GM18498 (cell line): ENCODE measurements at regions not wholly inside any gene's neighbourhood (a gene's known extent, or its start where the extent isn't known, plus 50 kb on each side); places are given as distances from the start of the nearest gene placed in this dataset.

Experiments used
- ATAC-seq: cut with Tn5 transposase; IDR thresholded peaks from one replicate; pipeline ENCODE4 v1.9.1; 2021; ENCODE audit warnings: mild to moderate bottlenecking, moderate library complexity; ENCODE audit not compliant: unreplicated experiment

DNA sequence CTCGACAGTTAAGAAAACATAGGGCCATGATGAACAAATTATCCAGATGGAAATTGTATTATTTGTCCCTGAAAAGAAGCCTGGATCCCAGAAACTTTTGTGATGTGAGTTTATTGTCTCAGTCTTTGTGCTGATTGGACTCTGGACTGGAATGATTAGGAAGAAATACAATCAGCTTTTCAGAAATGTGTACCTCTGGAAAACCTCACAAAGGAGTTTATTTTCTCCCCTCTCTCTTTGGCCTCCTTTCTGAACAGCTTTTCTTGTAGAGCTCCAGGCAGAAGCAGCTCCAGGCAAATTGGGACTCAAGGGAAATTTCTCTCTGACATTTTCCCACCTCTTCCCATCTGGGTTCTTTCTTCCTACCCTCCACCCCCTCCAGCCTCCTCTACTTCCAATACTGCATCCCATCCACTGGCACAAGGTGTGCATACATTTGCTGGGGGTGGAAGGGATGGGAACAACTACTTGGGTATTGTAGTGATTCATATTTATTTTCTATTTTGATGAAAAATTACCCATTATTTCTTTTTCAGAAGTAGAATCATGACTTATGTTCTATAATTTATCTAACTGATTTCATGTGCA lies 119.7 kb downstream of the CD47 start:
- no peak for ATAC-seq

DNA sequence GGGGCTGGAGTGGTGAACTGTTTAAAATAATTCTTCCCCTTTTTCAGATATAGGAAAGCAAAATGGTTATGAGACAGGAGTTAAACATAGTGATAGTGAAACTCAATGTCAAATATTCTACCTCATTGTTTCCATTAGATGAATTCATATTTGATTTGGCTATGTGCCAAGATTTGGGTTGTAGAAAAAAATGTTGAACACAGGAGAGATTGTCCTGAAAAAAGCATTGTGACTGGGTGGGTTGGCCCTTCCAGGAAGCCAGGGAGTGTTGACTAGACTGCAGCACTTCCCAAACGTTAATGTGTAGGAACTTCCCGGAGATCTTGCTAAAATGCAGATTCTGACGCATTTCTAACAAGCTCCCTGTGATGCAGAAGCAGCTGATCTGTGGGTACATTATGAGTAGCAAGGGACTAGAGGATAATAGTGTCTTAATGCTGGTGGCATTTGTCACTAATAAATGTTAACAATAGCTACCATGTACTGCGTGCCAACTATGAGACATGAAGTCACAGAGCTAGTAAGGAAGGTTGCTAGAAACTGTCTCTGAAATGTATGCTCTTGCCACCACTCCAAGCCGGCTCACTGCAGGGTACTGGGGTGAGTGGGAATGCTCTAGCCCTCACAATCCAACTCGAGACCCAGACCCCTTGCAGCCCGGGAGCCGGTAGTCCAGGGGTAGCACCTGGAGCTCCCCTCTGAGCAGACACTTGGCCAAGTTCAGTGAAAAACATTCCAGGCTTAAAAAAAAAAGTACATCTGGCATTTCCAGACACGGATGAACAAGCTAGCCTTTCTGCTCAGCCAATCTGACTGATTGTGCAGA lies 120.6 kb downstream of the CD47 start:
- ATAC-seq = no peak

DNA sequence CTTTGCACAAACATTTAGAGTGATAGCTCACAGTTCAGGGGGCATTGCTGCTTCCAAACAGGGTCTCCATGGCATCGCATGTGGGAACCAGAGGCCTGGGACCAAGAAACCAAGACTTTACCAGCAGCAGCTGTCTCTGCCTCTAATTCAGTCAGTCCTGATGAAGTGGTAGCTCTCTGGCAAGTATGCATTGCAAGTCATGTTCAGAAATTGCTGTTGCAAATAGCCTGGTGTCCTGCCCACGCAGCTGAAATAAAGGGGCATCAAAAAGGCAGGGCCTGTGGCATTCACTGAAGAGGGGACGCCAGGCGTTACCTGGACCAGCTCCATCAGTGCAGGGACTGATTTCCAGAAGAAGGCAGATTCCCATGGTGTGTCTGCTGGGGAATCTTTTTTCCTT lies 121.3 kb downstream of the CD47 start:
- no peak for ATAC-seq

DNA sequence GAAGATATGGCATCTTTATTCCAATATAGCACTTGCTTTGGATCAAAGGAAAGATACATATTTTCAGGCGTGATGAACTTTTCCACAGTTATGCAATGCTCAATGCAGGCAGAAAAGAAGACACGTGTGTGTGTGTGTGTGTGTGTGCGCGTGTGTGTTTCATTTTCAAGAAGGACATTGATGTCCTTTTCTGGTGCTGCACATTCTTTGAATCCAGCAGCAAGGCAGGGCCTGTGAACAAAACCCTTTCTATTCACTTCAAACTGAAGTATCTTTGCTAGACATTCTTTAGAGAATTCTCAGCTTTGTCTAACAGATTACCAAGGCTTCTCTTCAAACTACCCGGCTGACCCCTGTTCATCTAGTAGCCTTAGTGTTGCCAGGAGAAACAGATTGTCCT lies 124.6 kb downstream of the CD47 start:
- ATAC-seq = no peak

DNA sequence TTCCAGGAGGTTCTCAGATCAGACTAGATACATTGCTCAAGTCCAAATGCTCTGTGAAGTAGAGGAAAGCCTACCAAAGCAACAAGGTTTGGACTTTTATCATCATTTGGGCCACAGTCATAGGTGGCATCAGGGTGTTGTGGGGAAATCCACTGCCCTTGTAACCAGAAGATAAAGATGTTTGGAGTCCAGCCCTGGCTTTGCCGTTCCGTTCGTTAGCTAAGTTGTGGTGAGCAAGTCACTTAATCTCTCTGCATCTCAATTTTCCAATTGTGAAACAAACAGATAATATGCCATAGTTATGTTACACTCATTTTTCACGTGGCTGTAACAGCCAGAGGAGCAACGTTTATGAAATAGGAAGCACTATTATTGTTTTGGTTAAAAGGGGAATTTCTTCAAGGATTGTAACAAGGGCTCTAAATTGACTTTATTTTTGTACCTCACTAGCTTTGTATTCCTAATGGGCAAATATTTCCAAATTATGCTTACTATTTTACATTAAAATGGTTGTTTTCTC lies 125.6 kb downstream of the CD47 start:
- no peak for ATAC-seq

DNA sequence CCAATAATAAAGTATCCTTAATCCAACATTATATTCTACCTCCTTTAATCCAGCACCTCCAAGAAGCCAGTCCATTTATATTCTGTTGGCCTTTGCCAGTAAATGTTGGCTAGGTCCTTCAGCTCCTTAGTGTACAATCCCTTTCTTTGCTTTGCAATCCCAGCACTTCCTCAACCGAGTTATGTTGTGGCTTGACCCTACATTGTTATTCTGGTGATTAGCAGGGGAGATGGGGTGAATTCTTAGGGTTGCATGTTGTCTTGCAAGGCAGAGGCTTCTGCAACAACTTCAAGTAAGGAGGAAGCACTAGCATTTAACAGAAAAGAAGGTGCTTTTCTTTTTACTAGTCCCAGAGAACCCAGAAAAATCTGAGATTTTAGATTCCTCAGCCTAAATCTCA lies 127.2 kb downstream of the CD47 start:
- no peak for ATAC-seq

DNA sequence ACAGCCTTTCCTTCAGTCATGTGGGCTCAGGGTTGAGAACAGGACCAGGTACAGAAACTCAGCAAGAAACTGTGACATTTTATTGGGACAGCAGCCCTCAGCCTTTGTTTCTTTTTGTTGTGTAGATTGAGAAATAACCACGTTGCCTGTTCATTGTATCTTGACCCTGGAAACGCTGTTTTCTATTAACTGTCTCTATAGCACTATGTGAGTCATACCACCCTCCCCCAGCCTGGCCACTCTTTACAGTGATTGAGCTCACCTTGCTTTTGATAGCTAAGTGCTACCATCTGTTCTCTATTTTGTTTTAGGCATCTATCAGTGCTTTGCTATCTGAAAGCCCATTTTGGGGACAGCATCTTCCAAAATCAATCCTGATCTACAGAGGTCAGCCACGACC lies 127.9 kb downstream of the CD47 start:
- ATAC-seq = no peak

DNA sequence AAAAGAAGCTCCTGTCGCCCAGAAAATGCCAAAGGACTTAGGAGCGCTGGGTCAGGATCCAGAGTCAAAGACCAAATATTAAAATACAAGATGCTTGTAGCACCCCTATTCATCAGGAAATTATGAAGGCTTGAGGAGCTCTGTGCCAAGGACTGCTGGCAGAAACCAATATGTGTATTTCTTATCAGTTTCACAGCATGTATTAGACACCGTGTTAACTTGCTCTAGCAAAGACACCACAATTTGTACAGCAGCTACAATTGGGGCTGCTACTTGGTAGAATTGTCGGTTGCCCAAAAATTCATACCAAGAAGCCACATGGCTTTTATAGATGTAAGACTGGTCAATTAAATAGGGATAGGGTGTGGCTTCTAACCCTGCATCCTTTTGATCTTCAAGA lies 128.8 kb downstream of the CD47 start:
- no peak for ATAC-seq

DNA sequence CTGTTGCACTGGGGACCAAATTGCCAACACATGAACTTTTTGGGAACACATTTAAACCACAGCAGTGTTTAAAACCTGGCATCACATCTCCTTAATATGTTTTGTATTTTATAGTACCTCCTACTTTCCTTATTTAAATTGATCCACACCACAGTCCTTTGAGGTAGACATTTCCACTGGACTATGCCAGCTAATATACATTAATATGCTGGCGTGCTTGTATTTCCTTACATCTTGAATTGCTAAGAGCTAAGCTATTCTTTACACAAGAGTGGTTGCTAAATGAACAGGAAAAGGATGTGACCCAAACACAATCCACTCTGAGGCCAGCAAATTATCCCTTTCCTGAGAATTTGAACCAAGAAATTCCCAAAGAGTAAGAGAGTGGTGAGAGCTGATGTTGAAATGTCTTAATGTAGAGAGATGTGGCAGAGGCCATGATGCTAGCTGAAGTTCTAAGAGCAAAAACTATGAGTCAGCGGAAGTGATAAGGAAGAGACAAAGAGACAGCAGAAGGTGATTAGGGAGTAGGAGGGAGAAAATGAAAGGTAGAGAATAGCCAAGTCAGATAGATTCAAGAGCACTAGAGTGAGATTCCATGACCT lies 131.2 kb downstream of the CD47 start:
- no peak for ATAC-seq

DNA sequence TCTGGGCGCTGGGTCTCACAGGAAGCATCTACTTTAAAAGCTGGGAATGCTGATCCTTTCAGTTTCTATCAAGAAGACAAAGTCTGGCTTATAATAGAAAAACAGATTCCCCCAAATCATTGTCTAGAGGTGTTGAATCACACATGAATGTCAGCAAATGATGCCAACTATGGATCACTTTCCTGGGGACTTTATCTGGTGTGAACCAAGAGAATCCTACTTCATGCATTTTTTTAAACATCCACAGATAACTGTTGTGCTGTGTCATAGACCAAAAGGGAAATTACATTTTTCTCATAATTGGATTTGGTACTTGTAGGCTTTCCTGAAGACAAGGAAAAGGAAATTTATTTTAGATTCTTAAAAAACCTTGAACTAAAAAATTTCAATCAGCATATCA lies 132.7 kb downstream of the CD47 start:
- no peak for ATAC-seq

DNA sequence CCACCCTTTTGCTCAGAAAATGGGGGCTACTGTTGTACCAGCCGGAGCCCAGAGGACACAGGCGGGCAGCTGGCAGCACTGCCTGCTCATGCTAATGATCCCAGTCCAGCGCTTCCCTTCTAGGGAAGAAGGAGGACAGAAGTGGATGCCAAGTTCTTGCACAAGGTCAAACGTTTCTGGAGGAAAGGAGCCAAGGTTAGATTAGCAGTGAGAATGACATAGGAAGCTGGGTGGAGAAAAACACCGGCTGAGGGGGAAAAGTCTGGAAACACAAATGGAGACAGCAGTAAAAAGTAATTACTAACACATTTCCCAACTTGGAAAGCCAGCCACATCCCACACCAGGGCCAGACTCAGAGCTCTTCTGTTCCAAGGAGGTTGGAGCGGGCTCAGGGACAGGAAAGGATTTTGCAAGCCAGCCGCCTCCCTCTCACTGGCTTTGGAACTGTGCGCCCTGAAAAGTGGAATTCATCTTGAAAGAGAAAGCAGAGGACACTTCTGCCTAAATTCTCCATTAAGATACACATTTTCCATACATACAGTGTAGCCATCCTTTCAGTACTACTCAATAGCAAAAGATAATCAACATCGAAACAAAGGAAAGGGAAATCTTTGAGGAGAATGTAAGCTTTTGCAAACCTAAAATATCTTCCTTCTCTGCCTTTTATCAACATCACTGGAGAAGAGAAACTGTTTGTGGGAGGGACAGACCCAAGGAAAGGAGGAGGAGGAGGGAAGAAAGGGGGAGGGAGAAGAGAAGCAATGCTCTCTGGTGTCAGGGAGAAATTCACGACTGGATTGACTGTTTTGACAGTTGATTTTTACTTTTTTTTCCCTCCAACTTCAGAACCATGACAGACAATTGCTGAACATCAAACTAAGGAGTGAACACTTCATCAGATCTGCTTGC lies 133.6 kb downstream of the CD47 start:
- no peak for ATAC-seq

DNA sequence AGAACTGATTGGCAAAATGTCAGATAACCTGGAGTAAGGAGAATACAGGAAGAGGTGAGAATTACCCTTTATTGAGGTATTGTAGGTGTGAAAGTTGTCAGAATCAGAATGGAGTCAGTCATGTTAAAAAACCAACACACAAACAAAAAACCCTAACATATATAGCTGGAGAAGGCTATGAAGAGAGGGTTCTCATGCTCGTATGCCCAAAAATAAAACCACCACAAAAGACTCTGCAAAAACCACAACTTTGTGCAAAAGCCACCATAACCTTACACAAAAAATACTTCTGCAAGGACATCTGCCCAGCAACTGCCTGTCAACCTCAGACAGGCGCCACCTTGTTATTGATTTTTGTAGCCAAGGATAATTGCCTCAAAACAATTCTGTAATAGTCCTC lies 136.0 kb downstream of the CD47 start:
- ATAC-seq = no peak

DNA sequence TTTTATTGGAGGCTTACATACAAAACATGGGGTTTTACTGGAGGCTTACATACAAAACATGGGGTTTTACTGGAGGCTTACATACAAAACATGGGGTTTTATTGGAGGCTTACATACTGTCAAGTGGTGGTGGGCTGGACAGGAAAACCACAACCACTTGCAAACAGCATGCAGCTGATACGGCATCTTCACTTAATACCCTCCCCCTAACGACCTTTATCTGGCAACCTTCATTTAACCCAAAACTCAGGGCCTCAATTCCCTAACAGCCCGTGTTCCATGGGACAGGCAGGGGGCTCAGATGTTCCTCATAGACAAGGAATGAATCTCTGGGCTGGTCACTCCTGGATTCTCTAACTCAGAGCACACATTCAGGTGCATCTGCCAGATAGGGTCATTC lies 137.1 kb downstream of the CD47 start:
- ATAC-seq = no peak

DNA sequence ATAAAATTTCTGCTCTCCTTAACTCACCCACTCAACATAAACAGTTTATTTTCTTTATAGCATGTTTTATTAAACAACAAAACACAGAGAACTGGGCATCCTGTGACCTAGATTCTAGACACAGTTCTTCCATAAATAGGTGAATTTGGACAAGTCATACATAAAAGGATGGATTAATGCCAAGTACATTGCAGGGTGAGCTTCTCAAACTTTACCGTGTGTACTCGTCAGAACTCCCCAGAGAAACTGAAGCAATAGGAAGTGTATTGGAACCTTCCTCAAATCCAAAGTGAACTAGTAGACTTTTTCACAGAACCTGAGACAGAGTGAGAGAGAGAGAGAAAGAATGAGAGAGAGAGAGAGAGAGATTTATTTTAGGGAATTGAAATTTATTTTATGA lies 139.7 kb downstream of the CD47 start:
- ATAC-seq = no peak

DNA sequence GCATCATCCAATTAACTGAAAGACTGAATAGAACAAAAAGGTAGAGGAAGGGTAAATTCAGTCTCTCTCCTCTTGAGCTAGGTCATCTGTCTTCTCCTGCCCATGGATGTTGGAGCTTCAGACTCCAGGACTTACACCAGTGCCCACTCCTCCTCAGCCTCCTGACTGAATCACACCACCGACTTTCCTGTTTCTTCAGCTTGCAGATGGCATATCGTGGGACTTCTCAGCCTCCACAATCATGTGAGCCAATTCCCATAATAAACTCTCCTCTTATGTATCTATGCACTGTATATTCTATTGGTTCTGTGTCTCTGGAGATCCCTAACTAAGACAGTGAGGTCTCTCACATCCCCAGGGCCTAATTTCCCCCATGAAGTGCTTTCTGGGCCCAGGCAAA lies 140.4 kb downstream of the CD47 start:
- ATAC-seq = no peak

DNA sequence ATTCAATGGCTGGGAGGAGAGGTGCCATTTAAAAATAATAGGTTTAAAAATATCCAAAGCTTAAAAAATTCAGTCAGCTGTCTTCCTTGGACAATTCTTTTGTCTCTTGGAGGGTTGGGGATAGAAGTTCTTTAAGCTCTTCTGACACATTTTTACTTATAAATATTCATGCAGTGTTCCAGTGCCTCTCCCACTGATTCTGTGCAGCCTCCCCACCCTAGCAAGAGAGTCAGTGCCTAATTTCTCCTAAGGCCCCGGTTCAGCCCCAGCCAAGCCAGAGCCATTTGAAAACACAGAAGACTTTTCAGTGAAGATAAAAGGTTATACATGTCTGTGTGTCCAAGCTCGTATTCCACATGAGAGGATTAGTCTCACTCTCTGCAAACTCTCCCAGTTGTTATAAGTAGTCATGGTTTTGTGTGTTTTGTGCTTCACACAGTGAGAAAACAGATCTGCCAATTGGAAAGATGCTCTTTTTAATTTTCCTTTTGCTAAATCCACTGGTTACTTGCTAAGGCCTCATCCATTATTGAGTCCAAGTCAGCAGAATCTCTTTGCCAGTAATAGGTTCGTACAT lies 141.3 kb downstream of the CD47 start:
- ATAC-seq = no peak

DNA sequence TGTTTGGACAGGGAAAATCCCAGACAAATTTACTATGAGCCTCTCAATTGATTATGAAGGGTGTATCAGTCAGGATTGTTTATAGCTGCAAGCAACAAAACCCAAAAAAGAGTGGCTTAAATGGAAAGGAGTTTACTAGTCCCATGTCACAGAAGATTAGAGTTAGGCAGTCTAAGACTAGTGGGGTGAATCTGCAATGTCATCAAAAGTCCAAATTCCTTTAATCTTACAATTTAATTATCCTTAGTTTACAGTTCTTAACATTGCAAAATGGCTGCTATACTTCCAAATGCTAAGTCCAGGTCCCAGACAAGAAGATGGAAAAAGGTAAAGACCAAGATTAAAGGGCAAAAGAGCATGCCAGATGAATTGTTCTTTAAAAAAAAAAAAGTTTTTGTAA lies 143.6 kb downstream of the CD47 start:
- ATAC-seq = no peak

DNA sequence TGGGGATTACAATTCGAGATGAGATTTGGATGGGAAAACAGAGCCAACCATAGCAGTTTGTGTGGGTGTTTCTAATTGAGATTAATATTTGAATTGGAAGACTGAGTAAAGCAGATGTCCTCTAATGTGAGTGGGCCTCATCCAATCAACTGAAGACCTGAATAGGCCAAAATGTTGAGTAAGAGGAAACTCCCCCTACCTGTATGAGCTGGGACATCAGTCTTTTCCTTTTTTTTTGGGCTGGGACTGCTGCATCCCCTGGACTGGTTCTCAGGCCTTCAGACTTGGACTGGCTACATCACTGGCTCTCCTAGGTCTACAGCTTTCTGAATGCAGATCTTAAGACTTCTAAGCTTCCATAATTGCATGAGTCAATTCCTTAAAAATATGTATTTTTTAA lies 144.1 kb downstream of the CD47 start:
- ATAC-seq = no peak

DNA sequence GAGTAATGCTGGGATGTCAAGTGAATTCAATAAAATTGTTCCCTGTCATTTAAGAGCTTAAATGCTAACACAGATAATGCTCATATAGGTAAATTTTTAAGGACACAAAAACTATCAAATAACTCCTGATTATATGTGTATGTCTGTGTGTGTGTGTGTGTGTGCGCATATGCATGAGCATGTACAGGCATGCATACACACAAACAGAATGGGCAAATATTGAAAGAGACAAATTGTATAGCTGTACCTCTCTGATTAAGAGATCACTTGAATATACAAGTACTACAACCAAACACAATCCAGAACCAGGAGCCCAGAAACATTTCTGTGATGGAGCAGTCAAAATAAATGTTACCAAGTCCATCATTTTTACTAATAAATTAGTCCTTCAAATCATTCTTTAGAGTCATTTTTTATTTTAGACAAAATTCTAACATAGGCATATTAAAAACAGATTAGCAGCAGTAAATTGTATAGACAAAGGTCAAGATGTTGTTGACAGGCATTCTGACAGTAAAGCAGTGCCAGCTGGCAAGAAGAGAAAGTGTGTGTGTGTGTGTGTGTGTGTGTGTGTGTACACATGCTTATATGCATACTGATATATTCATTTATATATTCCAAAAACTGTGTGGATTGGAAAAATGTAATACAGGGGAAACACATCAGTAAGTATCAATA lies 145.3 kb downstream of the CD47 start:
- no peak for ATAC-seq

DNA sequence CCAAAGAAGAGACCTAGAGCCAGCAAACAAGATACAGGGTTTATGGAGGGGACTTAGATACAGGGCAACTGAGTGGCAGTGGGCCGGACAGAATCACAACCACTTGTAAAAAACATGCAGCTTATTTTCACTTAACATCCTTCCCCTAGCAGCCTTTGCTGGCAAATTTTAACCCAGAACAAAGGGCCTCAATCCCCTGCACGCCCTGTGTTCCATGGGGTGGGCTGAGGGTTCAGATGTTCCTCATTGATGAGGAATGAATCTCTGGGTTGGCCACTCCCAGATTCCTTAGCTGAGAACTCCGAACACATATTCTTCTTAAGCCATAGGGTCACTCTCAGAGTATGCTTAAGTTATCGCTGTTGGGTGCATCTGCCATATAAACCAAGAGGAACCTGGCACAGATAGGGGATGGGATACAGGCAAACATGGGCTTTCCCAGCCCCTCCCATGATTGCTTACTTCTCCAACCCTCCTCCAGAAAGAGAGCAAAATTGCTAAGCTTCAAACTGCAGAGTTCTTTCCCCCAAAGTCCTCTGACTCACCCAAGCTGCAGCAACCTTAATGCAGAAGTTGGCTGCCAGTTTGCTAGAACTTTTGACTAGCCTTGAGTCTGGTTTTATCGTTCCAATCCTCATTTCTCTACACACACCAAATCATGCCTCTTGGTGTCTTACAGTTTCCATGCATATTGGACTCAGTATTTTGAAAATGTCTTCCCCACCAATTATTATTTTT lies 146.9 kb downstream of the CD47 start:
- ATAC-seq = no peak
